WTC11 (cell line): ENCODE measurements at regions not wholly inside any gene's neighbourhood (a gene's known extent, or its start where the extent isn't known, plus 50 kb on each side); places are given as distances from the start of the nearest gene placed in this dataset.

ENCODE experiments used
- FOXK1 ChIP-seq: sonication (generic); formaldehyde crosslinking; IDR thresholded peaks from 2 replicates; pipeline ENCODE4 v1.8.0; 2022; ENCODE audit warnings: mild to moderate bottlenecking, moderate library complexity, missing genetic modification reagents
- JAZF1 ChIP-seq: fragments of 250-450 bp; sonication (Bioruptor Pico); IDR thresholded peaks from 2 replicates; pipeline ENCODE4 v1.9.0; 2021; ENCODE audit warnings: moderate library complexity, mild to moderate bottlenecking, inconsistent platforms
- JUN ChIP-seq: sonication (generic); formaldehyde crosslinking; IDR thresholded peaks from 2 replicates; pipeline ENCODE4 v1.8.0; 2023; ENCODE audit warnings: mild to moderate bottlenecking, missing genetic modification reagents
- TEAD4 ChIP-seq: sonication (generic); formaldehyde crosslinking; IDR thresholded peaks from 2 replicates; pipeline ENCODE4 v1.8.0; 2022; ENCODE audit warnings: mild to moderate bottlenecking, missing genetic modification reagents
- ZNF219 ChIP-seq: sonication (generic); formaldehyde crosslinking; IDR thresholded peaks from 2 replicates; pipeline ENCODE4 v1.8.0; 2023; ENCODE audit warnings: missing genetic modification reagents, mild to moderate bottlenecking, borderline replicate concordance
- TF ChIP-seq, protein P1 (sequence below): sonication (generic); formaldehyde crosslinking; IDR thresholded peaks from 2 replicates; pipeline ENCODE4 v1.8.0; 2022; ENCODE audit warnings: mild to moderate bottlenecking, missing genetic modification reagents
- TF ChIP-seq, protein P2 (sequence below): sonication (generic); formaldehyde crosslinking; IDR thresholded peaks from 2 replicates; pipeline ENCODE4 v1.8.1; 2023; ENCODE audit warnings: mild to moderate bottlenecking, missing genetic modification reagents
- TF ChIP-seq, protein P3 (sequence below): fragments of 200-600 bp; IDR thresholded peaks from 2 replicates; pipeline ENCODE4 v1.8.0; 2022; ENCODE audit warnings: antibody characterized with exemption

DNA sequence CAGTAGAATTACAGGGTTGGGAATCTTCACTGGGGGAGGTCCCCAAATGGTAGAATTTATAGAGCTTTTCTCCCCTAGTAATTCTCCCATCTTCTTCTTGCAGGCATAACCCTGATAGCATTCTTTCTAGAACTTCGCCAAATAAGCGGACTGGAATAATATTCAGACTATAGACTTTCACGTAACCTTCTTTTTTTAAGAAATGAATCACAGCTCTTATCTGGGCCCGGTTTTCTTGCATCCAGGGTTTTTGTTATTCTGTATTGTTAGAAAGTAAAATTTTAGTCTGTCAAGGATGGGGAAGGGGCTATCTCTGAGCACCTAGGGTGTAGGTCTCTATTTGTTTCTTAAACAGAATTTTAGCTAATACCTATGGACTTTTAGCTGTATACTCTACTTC lies 476.8 kb upstream of the CITED2 start:
- TF ChIP-seq, protein P1, sequence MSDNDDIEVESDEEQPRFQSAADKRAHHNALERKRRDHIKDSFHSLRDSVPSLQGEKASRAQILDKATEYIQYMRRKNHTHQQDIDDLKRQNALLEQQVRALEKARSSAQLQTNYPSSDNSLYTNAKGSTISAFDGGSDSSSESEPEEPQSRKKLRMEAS (CRISPR knock-in tag) = no peak
- TF ChIP-seq, protein P2, sequence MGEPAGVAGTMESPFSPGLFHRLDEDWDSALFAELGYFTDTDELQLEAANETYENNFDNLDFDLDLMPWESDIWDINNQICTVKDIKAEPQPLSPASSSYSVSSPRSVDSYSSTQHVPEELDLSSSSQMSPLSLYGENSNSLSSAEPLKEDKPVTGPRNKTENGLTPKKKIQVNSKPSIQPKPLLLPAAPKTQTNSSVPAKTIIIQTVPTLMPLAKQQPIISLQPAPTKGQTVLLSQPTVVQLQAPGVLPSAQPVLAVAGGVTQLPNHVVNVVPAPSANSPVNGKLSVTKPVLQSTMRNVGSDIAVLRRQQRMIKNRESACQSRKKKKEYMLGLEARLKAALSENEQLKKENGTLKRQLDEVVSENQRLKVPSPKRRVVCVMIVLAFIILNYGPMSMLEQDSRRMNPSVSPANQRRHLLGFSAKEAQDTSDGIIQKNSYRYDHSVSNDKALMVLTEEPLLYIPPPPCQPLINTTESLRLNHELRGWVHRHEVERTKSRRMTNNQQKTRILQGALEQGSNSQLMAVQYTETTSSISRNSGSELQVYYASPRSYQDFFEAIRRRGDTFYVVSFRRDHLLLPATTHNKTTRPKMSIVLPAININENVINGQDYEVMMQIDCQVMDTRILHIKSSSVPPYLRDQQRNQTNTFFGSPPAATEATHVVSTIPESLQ (CRISPR knock-in tag) = no peak
- TF ChIP-seq, protein P3, sequence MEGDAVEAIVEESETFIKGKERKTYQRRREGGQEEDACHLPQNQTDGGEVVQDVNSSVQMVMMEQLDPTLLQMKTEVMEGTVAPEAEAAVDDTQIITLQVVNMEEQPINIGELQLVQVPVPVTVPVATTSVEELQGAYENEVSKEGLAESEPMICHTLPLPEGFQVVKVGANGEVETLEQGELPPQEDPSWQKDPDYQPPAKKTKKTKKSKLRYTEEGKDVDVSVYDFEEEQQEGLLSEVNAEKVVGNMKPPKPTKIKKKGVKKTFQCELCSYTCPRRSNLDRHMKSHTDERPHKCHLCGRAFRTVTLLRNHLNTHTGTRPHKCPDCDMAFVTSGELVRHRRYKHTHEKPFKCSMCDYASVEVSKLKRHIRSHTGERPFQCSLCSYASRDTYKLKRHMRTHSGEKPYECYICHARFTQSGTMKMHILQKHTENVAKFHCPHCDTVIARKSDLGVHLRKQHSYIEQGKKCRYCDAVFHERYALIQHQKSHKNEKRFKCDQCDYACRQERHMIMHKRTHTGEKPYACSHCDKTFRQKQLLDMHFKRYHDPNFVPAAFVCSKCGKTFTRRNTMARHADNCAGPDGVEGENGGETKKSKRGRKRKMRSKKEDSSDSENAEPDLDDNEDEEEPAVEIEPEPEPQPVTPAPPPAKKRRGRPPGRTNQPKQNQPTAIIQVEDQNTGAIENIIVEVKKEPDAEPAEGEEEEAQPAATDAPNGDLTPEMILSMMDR = no peak
- TF ChIP-seq ZNF219 (CRISPR knock-in tag) (no peak), TEAD4 (CRISPR knock-in tag) (no peak), JAZF1 (CRISPR knock-in tag) (no peak), FOXK1 (CRISPR knock-in tag) (no peak), JUN (CRISPR knock-in tag) (no peak)
